ENCODE measurements at regions not wholly inside any gene's neighbourhood (a gene's known extent, or its start where the extent isn't known, plus 50 kb on each side); places are given as distances from the start of the nearest gene placed in this dataset.
"Not testable (repeated sequence)": the region's sequence is repeated elsewhere in the genome, so short reads cannot be mapped to it uniquely, and the experiment has no call there.

GRCh38 chr2:236632295-236633218, 62.9 kb downstream of the ACKR3 start:
- DNase-seq = no peak

GRCh38 chr2:236633219-236633570, 63.6 kb downstream of the ACKR3 start:
- DNase-seq = no peak

GRCh38 chr2:236633775-236634560, 64.3 kb downstream of the ACKR3 start:
- no peak for DNase-seq

GRCh38 chr2:236636261-236636660, 66.6 kb downstream of the ACKR3 start:
- no peak for DNase-seq

GRCh38 chr2:236636714-236637470, 67.3 kb downstream of the ACKR3 start:
- DNase-seq = no peak

- DNase-seq = no peak
Observed at GRCh38 chr2:236637686-236638569, 68.3 kb downstream of the ACKR3 start.

- DNase-seq = no peak
Observed at GRCh38 chr2:236638707-236639106, 69.1 kb downstream of the ACKR3 start.

- no peak for DNase-seq
Observed at GRCh38 chr2:236639461-236640235, 70.0 kb downstream of the ACKR3 start.

GRCh38 chr2:236641051-236641726, 71.6 kb downstream of the ACKR3 start:
- DNase-seq = no peak

- no peak for DNase-seq
Observed at GRCh38 chr2:236642125-236642524, 72.5 kb downstream of the ACKR3 start.

- DNase-seq = no peak
Observed at GRCh38 chr2:236642584-236643291, 73.1 kb downstream of the ACKR3 start.

- no peak for DNase-seq
Observed at GRCh38 chr2:236643480-236643879, 73.9 kb downstream of the ACKR3 start.

GRCh38 chr2:236644067-236644466, 74.4 kb downstream of the ACKR3 start:
- DNase-seq = no peak

- no peak for DNase-seq
Observed at GRCh38 chr2:236644502-236644911, 74.9 kb downstream of the ACKR3 start.

- not testable (repeated sequence) for DNase-seq
Observed at GRCh38 chr2:236645141-236645540, 75.5 kb downstream of the ACKR3 start.

- no peak for DNase-seq
Observed at GRCh38 chr2:236646441-236646840, 76.8 kb downstream of the ACKR3 start.

GRCh38 chr2:236646871-236647270, 77.2 kb downstream of the ACKR3 start:
- no peak for DNase-seq

GRCh38 chr2:236647621-236648020, 78.0 kb downstream of the ACKR3 start:
- DNase-seq = no peak

- no peak for DNase-seq
Observed at GRCh38 chr2:236653863-236654262, 84.2 kb downstream of the ACKR3 start.

GRCh38 chr2:236654496-236654895, 84.9 kb downstream of the ACKR3 start:
- no peak for DNase-seq
